ENCODE measurements at regions not wholly inside any gene's neighbourhood (a gene's known extent, or its start where the extent isn't known, plus 50 kb on each side); places are given as distances from the start of the nearest gene placed in this dataset.

DNA sequence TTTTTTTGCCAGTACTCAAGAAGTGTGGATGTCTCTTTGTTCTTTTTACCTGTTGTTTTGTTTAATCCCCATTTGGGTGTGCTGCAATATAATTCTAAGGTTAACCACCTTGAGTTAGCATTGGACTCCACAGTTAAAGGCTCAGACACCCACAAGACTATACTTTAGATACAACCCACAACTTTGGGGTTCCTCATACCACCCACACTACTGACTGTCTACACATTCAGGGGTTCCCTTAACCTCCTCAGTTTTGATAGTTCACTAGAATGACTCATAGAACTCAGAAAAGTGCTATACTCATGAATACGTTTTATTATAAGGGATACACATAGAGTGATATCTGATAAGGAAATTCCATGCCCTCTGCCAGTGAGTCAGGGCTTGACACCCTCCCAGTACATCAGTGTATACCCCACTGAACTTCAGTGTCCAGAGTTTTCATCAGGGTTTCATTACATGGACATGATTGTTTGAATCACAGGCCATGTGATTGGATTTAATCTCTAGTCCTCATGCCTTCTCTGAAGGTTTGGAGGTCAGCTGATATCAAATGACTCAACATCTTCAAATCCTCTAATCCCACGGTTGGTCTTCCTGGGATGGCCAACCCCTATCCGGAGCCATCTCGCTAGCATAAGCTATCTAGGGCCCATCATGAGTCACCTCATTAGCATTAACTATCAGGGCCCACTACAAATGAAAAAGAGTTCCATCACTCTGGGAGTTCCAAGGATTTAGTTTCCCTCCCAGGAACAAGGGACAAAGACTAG, 357.7 kb upstream of the EMCN start:
- H3K4me1 ChIP-seq (ENCODE audit: control insufficient read depth in 1 of 2, insufficient read depth in 2 of 2, low read depth in 1 of 2, low read length in 1 of 2): no peaks in the 10 kb centered on the region; a peak in 1 of 4 replicates
- H3K9me2 ChIP-seq: no peaks in the 10 kb centered on the region
- CTCF ChIA-PET: no interaction called here
- H2AFZ ChIP-seq (ENCODE audit: low read depth): no peak overlapping the region
- no peak overlapping the region for H3K4me2 ChIP-seq
- POLR2A ChIA-PET: no interaction called here
- H3K79me2 ChIP-seq (ENCODE audit: insufficient read depth): no peaks in the 10 kb centered on the region
- TF ChIP-seq ELF1 (IDR thresholded peaks at IDR 0.05) (no peak), GABPA (IDR thresholded peaks at IDR 0.05; ENCODE audit: low read depth) (no peak), RXRA (IDR thresholded peaks at IDR 0.05; ENCODE audit: borderline replicate concordance, low read depth) (no peak), MEF2A (IDR thresholded peaks at IDR 0.05; ENCODE audit: borderline replicate concordance, low read depth) (no peak), TCF12 (IDR thresholded peaks at IDR 0.05) (no peak)
- no peaks in the 10 kb centered on the region for H4K20me1 ChIP-seq (ENCODE audit: insufficient read depth)
- H3K4me3 ChIP-seq (ENCODE audit: low read depth in 2 of 2, low read length in 1 of 2): no peak overlapping the region
- H3K27me3 ChIP-seq (ENCODE audit: insufficient read depth): no peaks in the 10 kb centered on the region
- WGBS (ENCODE audit: low lambda C conversion rate): 60% methylated on average over 4 of the region's 4 CpGs
- no peak overlapping the region for H3K9ac ChIP-seq
- H3F3A ChIP-seq (replicated peaks; ENCODE audit: insufficient read depth): no peaks in the 10 kb centered on the region
- DNase-seq: no peak
- H3K9me3 ChIP-seq: no peaks in the 10 kb centered on the region
- no peak overlapping the region for H3K27ac ChIP-seq (ENCODE audit: low read depth in 2 of 2, low read length in 1 of 2)
- no peaks in the 10 kb centered on the region for H3K36me3 ChIP-seq (replicated peaks in 1 of 2; ENCODE audit: control insufficient read depth in 1 of 2, insufficient read depth in 2 of 2, low read length in 1 of 2)

DNA sequence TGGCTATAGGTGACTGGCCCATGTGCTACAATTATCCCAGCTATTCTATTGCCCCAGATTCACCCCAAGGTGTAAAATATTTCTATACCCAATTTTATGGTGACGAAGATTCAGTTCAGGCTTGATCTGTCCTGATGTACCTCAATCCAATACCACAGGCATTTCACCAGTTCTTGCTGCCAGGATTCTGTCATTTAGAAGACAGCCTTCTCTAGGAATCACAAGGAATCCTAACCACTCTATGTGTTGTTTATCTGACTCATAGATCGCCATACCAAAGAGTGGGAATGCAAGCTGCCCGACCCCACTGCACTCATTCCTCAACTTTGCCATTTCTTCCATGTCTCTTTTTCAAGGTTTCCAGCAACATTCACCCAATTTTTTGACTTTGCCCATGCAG, 355.0 kb upstream of the EMCN start:
- no peaks in the 10 kb centered on the region for H3K36me3 ChIP-seq (replicated peaks in 1 of 2; ENCODE audit: control insufficient read depth in 1 of 2, insufficient read depth in 2 of 2, low read length in 1 of 2)
- no peaks in the 10 kb centered on the region for H3K27me3 ChIP-seq (ENCODE audit: insufficient read depth)
- no peaks in the 10 kb centered on the region for H3K9me3 ChIP-seq
- no peak for DNase-seq
- no peak overlapping the region for H3K9ac ChIP-seq
- POLR2A ChIA-PET: no interaction called here
- no peak overlapping the region for H3K4me3 ChIP-seq (ENCODE audit: low read depth in 2 of 2, low read length in 1 of 2)
- H3K9me2 ChIP-seq: no peaks in the 10 kb centered on the region
- WGBS (ENCODE audit: low lambda C conversion rate): 58% methylated on average over 3 of the region's 3 CpGs
- H3K27ac ChIP-seq (ENCODE audit: low read depth in 2 of 2, low read length in 1 of 2): no peak overlapping the region
- H3F3A ChIP-seq (replicated peaks; ENCODE audit: insufficient read depth): no peaks in the 10 kb centered on the region
- no peaks in the 10 kb centered on the region for H3K79me2 ChIP-seq (ENCODE audit: insufficient read depth)
- CTCF ChIA-PET: no interaction called here
- no peak overlapping the region for H2AFZ ChIP-seq (ENCODE audit: low read depth)
- H3K4me1 ChIP-seq (ENCODE audit: control insufficient read depth in 1 of 2, insufficient read depth in 2 of 2, low read depth in 1 of 2, low read length in 1 of 2): no peaks in the 10 kb centered on the region; a peak in 1 of 4 replicates
- no peak overlapping the region for H3K4me2 ChIP-seq
- no peaks in the 10 kb centered on the region for H4K20me1 ChIP-seq (ENCODE audit: insufficient read depth)
- TF ChIP-seq FOXM1 (IDR thresholded peaks at IDR 0.05; ENCODE audit: low read depth): no peak
- no peak for TF ChIP-seq ELF1 (IDR thresholded peaks at IDR 0.05)
- no peak for TF ChIP-seq TEAD4 (IDR thresholded peaks at IDR 0.05; ENCODE audit: borderline replicate concordance, insufficient read depth)
- no peak for TF ChIP-seq YY1 (IDR thresholded peaks at IDR 0.05; ENCODE audit: low read depth)
- no peak for TF ChIP-seq EP300 (IDR thresholded peaks at IDR 0.05; ENCODE audit: borderline replicate concordance in 1 of 2, low read depth in 1 of 2, low read length in 1 of 2)
- no peak for TF ChIP-seq SMC3 (IDR thresholded peaks at IDR 0.05; ENCODE audit: low read depth, low read length)
- no peak for TF ChIP-seq GABPA (IDR thresholded peaks at IDR 0.05; ENCODE audit: low read depth)
- TF ChIP-seq POLR2AphosphoS5 (IDR thresholded peaks at IDR 0.05; ENCODE audit: low read depth, low read length): no peak
- TF ChIP-seq NRF1 (IDR thresholded peaks at IDR 0.05; ENCODE audit: low read depth, low read length): no peak
- peak; percentile 33; the same call in 1 of the 2 replicates for TF ChIP-seq JUND (IDR thresholded peaks at IDR 0.05)
- TF ChIP-seq, protein P1, sequence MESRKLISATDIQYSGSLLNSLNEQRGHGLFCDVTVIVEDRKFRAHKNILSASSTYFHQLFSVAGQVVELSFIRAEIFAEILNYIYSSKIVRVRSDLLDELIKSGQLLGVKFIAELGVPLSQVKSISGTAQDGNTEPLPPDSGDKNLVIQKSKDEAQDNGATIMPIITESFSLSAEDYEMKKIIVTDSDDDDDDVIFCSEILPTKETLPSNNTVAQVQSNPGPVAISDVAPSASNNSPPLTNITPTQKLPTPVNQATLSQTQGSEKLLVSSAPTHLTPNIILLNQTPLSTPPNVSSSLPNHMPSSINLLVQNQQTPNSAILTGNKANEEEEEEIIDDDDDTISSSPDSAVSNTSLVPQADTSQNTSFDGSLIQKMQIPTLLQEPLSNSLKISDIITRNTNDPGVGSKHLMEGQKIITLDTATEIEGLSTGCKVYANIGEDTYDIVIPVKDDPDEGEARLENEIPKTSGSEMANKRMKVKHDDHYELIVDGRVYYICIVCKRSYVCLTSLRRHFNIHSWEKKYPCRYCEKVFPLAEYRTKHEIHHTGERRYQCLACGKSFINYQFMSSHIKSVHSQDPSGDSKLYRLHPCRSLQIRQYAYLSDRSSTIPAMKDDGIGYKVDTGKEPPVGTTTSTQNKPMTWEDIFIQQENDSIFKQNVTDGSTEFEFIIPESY (IDR thresholded peaks at IDR 0.05; ENCODE audit: borderline replicate concordance, low read depth): no peak
- no peak for TF ChIP-seq EZH2phosphoT487 (IDR thresholded peaks at IDR 0.05; ENCODE audit: borderline replicate concordance, low read depth)
- TF ChIP-seq CHD2 (IDR thresholded peaks at IDR 0.05; ENCODE audit: low read length, partially characterized antibody): no peak
- TF ChIP-seq RCOR1 (IDR thresholded peaks at IDR 0.05; ENCODE audit: low read length): no peak
- TF ChIP-seq, protein P2, sequence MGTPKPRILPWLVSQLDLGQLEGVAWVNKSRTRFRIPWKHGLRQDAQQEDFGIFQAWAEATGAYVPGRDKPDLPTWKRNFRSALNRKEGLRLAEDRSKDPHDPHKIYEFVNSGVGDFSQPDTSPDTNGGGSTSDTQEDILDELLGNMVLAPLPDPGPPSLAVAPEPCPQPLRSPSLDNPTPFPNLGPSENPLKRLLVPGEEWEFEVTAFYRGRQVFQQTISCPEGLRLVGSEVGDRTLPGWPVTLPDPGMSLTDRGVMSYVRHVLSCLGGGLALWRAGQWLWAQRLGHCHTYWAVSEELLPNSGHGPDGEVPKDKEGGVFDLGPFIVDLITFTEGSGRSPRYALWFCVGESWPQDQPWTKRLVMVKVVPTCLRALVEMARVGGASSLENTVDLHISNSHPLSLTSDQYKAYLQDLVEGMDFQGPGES (IDR thresholded peaks at IDR 0.05; ENCODE audit: low read depth, low read length): no peak
- TF ChIP-seq USF2 (IDR thresholded peaks at IDR 0.05; ENCODE audit: borderline replicate concordance, low read depth, low read length): no peak
- no peak for TF ChIP-seq USF1 (IDR thresholded peaks at IDR 0.05; ENCODE audit: borderline replicate concordance, low read depth)
- no peak for TF ChIP-seq RXRA (IDR thresholded peaks at IDR 0.05; ENCODE audit: borderline replicate concordance, low read depth)
- no peak for TF ChIP-seq MAX (IDR thresholded peaks at IDR 0.05; ENCODE audit: low read depth)
- no peak for TF ChIP-seq FOXJ3 (CRISPR knock-in tag; IDR thresholded peaks at IDR 0.05)
- TF ChIP-seq NFIC (IDR thresholded peaks at IDR 0.05; ENCODE audit: borderline replicate concordance): peak; percentile 51; the same call in 1 of the 2 replicates
- TF ChIP-seq TAF1 (IDR thresholded peaks at IDR 0.05; ENCODE audit: borderline replicate concordance, low read depth, low read length): no peak

Data from SK-N-SH (cell line).